ENCODE measurements at regions not wholly inside any gene's neighbourhood (a gene's known extent, or its start where the extent isn't known, plus 50 kb on each side); places are given as distances from the start of the nearest gene placed in this dataset.

- TF ChIP-seq CTCF (conservative IDR thresholded peaks at IDR 0.05) (no peak), EZH2 (IDR thresholded peaks at IDR 0.05; ENCODE audit: low read depth) (no peak)
These were observed 375.6 kb downstream of the OSTF1 start for GRCh38 chr9:75463871-75464270.
